ENCODE measurements at regions not wholly inside any gene's neighbourhood (a gene's known extent, or its start where the extent isn't known, plus 50 kb on each side); places are given as distances from the start of the nearest gene placed in this dataset.

GRCh38 chr6:15063253-15063853 is 182.5 kb upstream of the JARID2 start:
- TF ChIP-seq SIN3A (IDR thresholded peaks at IDR 0.05; ENCODE audit: borderline replicate concordance, insufficient read depth, low read length): no peak
- TF ChIP-seq POLR2AphosphoS5 (IDR thresholded peaks at IDR 0.05; ENCODE audit: low read depth, low read length): no peak
- TF ChIP-seq, protein P1, sequence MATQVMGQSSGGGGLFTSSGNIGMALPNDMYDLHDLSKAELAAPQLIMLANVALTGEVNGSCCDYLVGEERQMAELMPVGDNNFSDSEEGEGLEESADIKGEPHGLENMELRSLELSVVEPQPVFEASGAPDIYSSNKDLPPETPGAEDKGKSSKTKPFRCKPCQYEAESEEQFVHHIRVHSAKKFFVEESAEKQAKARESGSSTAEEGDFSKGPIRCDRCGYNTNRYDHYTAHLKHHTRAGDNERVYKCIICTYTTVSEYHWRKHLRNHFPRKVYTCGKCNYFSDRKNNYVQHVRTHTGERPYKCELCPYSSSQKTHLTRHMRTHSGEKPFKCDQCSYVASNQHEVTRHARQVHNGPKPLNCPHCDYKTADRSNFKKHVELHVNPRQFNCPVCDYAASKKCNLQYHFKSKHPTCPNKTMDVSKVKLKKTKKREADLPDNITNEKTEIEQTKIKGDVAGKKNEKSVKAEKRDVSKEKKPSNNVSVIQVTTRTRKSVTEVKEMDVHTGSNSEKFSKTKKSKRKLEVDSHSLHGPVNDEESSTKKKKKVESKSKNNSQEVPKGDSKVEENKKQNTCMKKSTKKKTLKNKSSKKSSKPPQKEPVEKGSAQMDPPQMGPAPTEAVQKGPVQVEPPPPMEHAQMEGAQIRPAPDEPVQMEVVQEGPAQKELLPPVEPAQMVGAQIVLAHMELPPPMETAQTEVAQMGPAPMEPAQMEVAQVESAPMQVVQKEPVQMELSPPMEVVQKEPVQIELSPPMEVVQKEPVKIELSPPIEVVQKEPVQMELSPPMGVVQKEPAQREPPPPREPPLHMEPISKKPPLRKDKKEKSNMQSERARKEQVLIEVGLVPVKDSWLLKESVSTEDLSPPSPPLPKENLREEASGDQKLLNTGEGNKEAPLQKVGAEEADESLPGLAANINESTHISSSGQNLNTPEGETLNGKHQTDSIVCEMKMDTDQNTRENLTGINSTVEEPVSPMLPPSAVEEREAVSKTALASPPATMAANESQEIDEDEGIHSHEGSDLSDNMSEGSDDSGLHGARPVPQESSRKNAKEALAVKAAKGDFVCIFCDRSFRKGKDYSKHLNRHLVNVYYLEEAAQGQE (IDR thresholded peaks at IDR 0.05; ENCODE audit: insufficient read depth in 1 of 2, low read depth in 2 of 2, low read length in 2 of 2): no peak
- TF ChIP-seq TAF1 (IDR thresholded peaks at IDR 0.05; ENCODE audit: borderline replicate concordance, insufficient read depth, low read length): no peak
- TF ChIP-seq FOXP2 (optimal IDR thresholded peaks at IDR 0.05; ENCODE audit: borderline replicate concordance, extremely low read depth, extremely low read length, insufficient read depth): no peak
